K562 (cell line): ENCODE measurements at regions not wholly inside any gene's neighbourhood (a gene's known extent, or its start where the extent isn't known, plus 50 kb on each side); places are given as distances from the start of the nearest gene placed in this dataset.
A peak's percentile ranks its signal among the peaks of the same experiment; 100 is the strongest.

Source experiments
- ARID2 ChIP-seq: fragments of 450-650 bp; IDR thresholded peaks from 2 replicates; pipeline ENCODE4 v1.6.1; 2017; ENCODE audit warnings: antibody characterized with exemption, mild to moderate bottlenecking
- BRD9 ChIP-seq: fragments of 450-650 bp; IDR thresholded peaks from 2 replicates; pipeline ENCODE4 v1.6.1; 2018; ENCODE audit warnings: low read depth; ENCODE audit not compliant: partially characterized antibody
- CREB1 ChIP-seq, 2 experiments: sonication (generic) in 1 of 2; formaldehyde crosslinking in 1 of 2; IDR thresholded peaks; 2 replicates each; pipeline versions ENCODE4 v1.6.1 to v1.8.0; 2012 to 2022; ENCODE audit warnings: inconsistent platforms in 1 of 2, mild to moderate bottlenecking in 1 of 2, missing genetic modification reagents in 1 of 2, moderate library complexity in 1 of 2
- ELF2 ChIP-seq: fragments of 250-450 bp; sonication (Bioruptor Pico); IDR thresholded peaks from 2 replicates; pipeline ENCODE4 v1.5.0; 2021; ENCODE audit warnings: mild to moderate bottlenecking
- FOXP1 ChIP-seq: sonication (generic); formaldehyde crosslinking; IDR thresholded peaks from 2 replicates; pipeline ENCODE4 v1.8.0; 2022; ENCODE audit warnings: mild to moderate bottlenecking, missing genetic modification reagents
- HNRNPUL1 ChIP-seq: fragments of 200-400 bp; formaldehyde crosslinking; IDR thresholded peaks from 2 replicates; pipeline ENCODE4 v1.6.1; 2017; ENCODE audit warnings: low read length
- RBM17 ChIP-seq: fragments of 200-400 bp; formaldehyde crosslinking; IDR thresholded peaks from 2 replicates; pipeline ENCODE4 v1.6.1; 2017; ENCODE audit warnings: low read depth, mild to moderate bottlenecking, low read length, borderline replicate concordance
- TARDBP ChIP-seq: fragments of 450-650 bp; IDR thresholded peaks from 2 replicates; pipeline ENCODE4 v1.6.1; 2016
- TGIF2 ChIP-seq: sonication (generic); formaldehyde crosslinking; IDR thresholded peaks from 2 replicates; pipeline ENCODE4 v1.8.1; 2022; ENCODE audit warnings: mild to moderate bottlenecking, missing genetic modification reagents, moderate library complexity
- ZEB2 ChIP-seq: fragments of 450-650 bp; IDR thresholded peaks from 2 replicates; pipeline ENCODE4 v1.6.1; 2016
- TF ChIP-seq, protein P1 (sequence below): fragments of 450-650 bp; IDR thresholded peaks from 2 replicates; pipeline ENCODE4 v1.6.1; 2016
- TF ChIP-seq, protein P2 (sequence below), 2 experiments: fragments of 450-650 bp; formaldehyde crosslinking in 1 of 2; IDR thresholded peaks; 2 replicates each; pipeline versions ENCODE4 v1.4.0 to v1.6.1; 2014 to 2020; ENCODE audit warnings: mild to moderate bottlenecking in 2 of 2, borderline replicate concordance in 1 of 2, low read depth in 1 of 2
- TF ChIP-seq, protein P3 (sequence below): fragments of 450-650 bp; formaldehyde crosslinking; IDR thresholded peaks from 2 replicates; pipeline ENCODE4 v1.4.0; 2020; ENCODE audit warnings: mild to moderate bottlenecking, moderate library complexity
- TF ChIP-seq, protein P4 (sequence below): fragments of 150-350 bp; IDR thresholded peaks from 2 replicates; pipeline ENCODE4 v1.6.1; 2014; ENCODE audit warnings: low read depth, mild to moderate bottlenecking, low read length, borderline replicate concordance

DNA sequence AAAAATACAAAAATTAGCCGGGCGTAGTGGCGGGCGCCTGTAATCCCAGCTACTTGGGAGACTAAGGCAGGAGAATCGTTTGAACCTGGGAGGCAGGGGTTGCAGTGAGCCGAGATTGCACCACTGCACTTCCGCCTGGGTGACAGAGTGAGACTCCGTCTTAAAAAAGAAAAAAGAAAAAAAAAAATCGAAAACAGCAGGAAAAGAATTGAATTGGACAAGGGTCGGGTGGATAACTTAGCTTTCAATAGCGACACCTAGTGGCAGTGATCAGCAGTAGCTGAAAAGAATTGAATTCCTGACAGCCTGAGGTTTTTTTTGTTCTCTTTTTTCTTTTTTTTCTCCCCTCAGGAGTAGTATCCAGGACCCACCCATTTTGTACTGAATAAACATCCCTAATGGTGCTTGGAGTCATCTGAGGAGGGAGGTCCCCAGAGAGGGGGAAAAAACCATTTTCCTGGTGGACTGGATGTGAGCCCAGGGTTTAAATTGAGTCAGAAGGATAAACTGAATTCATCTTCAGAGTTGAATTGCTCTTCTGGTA, 55.1 kb downstream of the CYCS start (continued):
- TF ChIP-seq, protein P1, sequence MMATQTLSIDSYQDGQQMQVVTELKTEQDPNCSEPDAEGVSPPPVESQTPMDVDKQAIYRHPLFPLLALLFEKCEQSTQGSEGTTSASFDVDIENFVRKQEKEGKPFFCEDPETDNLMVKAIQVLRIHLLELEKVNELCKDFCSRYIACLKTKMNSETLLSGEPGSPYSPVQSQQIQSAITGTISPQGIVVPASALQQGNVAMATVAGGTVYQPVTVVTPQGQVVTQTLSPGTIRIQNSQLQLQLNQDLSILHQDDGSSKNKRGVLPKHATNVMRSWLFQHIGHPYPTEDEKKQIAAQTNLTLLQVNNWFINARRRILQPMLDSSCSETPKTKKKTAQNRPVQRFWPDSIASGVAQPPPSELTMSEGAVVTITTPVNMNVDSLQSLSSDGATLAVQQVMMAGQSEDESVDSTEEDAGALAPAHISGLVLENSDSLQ, result peak; percentile 42
- TF ChIP-seq ZEB2, result no peak
- TF ChIP-seq, protein P2, sequence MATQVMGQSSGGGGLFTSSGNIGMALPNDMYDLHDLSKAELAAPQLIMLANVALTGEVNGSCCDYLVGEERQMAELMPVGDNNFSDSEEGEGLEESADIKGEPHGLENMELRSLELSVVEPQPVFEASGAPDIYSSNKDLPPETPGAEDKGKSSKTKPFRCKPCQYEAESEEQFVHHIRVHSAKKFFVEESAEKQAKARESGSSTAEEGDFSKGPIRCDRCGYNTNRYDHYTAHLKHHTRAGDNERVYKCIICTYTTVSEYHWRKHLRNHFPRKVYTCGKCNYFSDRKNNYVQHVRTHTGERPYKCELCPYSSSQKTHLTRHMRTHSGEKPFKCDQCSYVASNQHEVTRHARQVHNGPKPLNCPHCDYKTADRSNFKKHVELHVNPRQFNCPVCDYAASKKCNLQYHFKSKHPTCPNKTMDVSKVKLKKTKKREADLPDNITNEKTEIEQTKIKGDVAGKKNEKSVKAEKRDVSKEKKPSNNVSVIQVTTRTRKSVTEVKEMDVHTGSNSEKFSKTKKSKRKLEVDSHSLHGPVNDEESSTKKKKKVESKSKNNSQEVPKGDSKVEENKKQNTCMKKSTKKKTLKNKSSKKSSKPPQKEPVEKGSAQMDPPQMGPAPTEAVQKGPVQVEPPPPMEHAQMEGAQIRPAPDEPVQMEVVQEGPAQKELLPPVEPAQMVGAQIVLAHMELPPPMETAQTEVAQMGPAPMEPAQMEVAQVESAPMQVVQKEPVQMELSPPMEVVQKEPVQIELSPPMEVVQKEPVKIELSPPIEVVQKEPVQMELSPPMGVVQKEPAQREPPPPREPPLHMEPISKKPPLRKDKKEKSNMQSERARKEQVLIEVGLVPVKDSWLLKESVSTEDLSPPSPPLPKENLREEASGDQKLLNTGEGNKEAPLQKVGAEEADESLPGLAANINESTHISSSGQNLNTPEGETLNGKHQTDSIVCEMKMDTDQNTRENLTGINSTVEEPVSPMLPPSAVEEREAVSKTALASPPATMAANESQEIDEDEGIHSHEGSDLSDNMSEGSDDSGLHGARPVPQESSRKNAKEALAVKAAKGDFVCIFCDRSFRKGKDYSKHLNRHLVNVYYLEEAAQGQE (IDR thresholded peaks at IDR 0.05; ENCODE audit: borderline replicate concordance), result peak; percentile 76
- TF ChIP-seq, protein P2 (CRISPR knock-in tag; IDR thresholded peaks at IDR 0.05; ENCODE audit: low read depth), result no peak
- peak; percentile 86 for TF ChIP-seq BRD9
- no peak for TF ChIP-seq ELF2
- TF ChIP-seq ARID2, result peak; percentile 25; the same call in 1 of the 2 replicates
- no peak for TF ChIP-seq CREB1 (IDR thresholded peaks at IDR 0.05)
- no peak for TF ChIP-seq CREB1 (CRISPR knock-in tag; IDR thresholded peaks at IDR 0.05)
- TF ChIP-seq TARDBP, result no peak
- TF ChIP-seq TGIF2 (CRISPR knock-in tag), result no peak
- no peak for TF ChIP-seq HNRNPUL1
- TF ChIP-seq RBM17, result no peak
- TF ChIP-seq, protein P3, sequence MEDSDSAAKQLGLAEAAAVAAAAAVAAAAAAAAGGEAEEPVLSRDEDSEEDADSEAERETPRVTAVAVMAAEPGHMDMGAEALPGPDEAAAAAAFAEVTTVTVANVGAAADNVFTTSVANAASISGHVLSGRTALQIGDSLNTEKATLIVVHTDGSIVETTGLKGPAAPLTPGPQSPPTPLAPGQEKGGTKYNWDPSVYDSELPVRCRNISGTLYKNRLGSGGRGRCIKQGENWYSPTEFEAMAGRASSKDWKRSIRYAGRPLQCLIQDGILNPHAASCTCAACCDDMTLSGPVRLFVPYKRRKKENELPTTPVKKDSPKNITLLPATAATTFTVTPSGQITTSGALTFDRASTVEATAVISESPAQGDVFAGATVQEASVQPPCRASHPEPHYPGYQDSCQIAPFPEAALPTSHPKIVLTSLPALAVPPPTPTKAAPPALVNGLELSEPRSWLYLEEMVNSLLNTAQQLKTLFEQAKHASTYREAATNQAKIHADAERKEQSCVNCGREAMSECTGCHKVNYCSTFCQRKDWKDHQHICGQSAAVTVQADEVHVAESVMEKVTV (CRISPR knock-in tag), result peak; percentile 56
- TF ChIP-seq FOXP1 (CRISPR knock-in tag), result no peak
- TF ChIP-seq, protein P4, sequence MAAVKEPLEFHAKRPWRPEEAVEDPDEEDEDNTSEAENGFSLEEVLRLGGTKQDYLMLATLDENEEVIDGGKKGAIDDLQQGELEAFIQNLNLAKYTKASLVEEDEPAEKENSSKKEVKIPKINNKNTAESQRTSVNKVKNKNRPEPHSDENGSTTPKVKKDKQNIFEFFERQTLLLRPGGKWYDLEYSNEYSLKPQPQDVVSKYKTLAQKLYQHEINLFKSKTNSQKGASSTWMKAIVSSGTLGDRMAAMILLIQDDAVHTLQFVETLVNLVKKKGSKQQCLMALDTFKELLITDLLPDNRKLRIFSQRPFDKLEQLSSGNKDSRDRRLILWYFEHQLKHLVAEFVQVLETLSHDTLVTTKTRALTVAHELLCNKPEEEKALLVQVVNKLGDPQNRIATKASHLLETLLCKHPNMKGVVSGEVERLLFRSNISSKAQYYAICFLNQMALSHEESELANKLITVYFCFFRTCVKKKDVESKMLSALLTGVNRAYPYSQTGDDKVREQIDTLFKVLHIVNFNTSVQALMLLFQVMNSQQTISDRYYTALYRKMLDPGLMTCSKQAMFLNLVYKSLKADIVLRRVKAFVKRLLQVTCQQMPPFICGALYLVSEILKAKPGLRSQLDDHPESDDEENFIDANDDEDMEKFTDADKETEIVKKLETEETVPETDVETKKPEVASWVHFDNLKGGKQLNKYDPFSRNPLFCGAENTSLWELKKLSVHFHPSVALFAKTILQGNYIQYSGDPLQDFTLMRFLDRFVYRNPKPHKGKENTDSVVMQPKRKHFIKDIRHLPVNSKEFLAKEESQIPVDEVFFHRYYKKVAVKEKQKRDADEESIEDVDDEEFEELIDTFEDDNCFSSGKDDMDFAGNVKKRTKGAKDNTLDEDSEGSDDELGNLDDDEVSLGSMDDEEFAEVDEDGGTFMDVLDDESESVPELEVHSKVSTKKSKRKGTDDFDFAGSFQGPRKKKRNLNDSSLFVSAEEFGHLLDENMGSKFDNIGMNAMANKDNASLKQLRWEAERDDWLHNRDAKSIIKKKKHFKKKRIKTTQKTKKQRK, result no peak
